ENCODE measurements at regions not wholly inside any gene's neighbourhood (a gene's known extent, or its start where the extent isn't known, plus 50 kb on each side); places are given as distances from the start of the nearest gene placed in this dataset.

GRCh38 chr5:6926491-6927038, 213.3 kb downstream of the TENT4A start:
- DNase-seq, result no peak

GRCh38 chr5:6936031-6936430, 222.8 kb downstream of the TENT4A start:
- no peak for DNase-seq

- no peak for DNase-seq
These were observed 224.4 kb downstream of the TENT4A start for GRCh38 chr5:6937677-6938076.

GRCh38 chr5:6941631-6942030, 228.4 kb downstream of the TENT4A start:
- no peak for DNase-seq

- no peak for DNase-seq
These were observed 230.2 kb downstream of the TENT4A start for GRCh38 chr5:6943197-6944112.

GRCh38 chr5:6948562-6948961, 235.3 kb downstream of the TENT4A start:
- no peak for DNase-seq

GRCh38 chr5:6949230-6949629, 236.0 kb downstream of the TENT4A start:
- DNase-seq, result no peak

GRCh38 chr5:6950250-6950649, 237.0 kb downstream of the TENT4A start:
- peak in 1 of 5 experiments; percentile 39 for DNase-seq

GRCh38 chr5:6950860-6951259, 237.6 kb downstream of the TENT4A start:
- no peak for DNase-seq

GRCh38 chr5:6961123-6961522, 247.9 kb downstream of the TENT4A start:
- DNase-seq, result no peak

GRCh38 chr5:6961837-6962635, 248.8 kb downstream of the TENT4A start:
- no peak for DNase-seq

- DNase-seq, result no peak
These were observed 263.7 kb downstream of the TENT4A start for GRCh38 chr5:6976971-6977370.

- DNase-seq, result no peak
These were observed 265.8 kb downstream of the TENT4A start for GRCh38 chr5:6979061-6979460.

- no peak for DNase-seq
These were observed 276.0 kb downstream of the TENT4A start for GRCh38 chr5:6989230-6989629.

- no peak for DNase-seq
These were observed 280.9 kb downstream of the TENT4A start for GRCh38 chr5:6994097-6994496.

GRCh38 chr5:6995115-6995514, 281.9 kb downstream of the TENT4A start:
- no peak for DNase-seq

GRCh38 chr5:7000310-7000709, 287.1 kb downstream of the TENT4A start:
- DNase-seq, result peak in 1 of 5 experiments; percentile 23

GRCh38 chr5:7010591-7010990, 297.4 kb downstream of the TENT4A start:
- DNase-seq, result no peak

- DNase-seq, result no peak
These were observed 298.8 kb downstream of the TENT4A start for GRCh38 chr5:7012057-7012456.

GRCh38 chr5:7014611-7015010, 301.4 kb downstream of the TENT4A start:
- DNase-seq, result no peak

- no peak for DNase-seq
These were observed 302.5 kb downstream of the TENT4A start for GRCh38 chr5:7015586-7016256.

- no peak for DNase-seq
These were observed 303.9 kb downstream of the TENT4A start for GRCh38 chr5:7016999-7017747.
